ENCODE measurements at regions not wholly inside any gene's neighbourhood (a gene's known extent, or its start where the extent isn't known, plus 50 kb on each side); places are given as distances from the start of the nearest gene placed in this dataset.

DNA sequence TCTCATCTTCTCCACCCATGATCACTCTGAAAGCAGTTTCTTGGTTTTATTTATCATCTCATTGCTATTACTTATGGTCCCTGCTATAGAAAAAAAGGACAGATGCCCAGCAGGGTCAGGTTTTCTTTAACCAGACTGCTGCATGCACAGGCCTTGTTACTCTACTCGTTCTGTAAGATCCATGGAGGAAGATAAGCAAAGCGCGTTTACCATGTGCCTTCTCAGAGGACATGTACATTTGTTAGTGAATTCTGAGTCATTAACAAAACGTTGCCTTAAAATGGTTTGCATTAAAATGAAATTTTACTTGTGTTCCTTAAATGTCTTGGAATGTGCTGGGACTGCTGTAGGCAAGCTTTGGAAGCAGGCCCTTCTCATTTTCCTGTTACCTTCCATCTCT, 657.3 kb upstream of the KCNMB2 start:
- TF ChIP-seq, protein P1, sequence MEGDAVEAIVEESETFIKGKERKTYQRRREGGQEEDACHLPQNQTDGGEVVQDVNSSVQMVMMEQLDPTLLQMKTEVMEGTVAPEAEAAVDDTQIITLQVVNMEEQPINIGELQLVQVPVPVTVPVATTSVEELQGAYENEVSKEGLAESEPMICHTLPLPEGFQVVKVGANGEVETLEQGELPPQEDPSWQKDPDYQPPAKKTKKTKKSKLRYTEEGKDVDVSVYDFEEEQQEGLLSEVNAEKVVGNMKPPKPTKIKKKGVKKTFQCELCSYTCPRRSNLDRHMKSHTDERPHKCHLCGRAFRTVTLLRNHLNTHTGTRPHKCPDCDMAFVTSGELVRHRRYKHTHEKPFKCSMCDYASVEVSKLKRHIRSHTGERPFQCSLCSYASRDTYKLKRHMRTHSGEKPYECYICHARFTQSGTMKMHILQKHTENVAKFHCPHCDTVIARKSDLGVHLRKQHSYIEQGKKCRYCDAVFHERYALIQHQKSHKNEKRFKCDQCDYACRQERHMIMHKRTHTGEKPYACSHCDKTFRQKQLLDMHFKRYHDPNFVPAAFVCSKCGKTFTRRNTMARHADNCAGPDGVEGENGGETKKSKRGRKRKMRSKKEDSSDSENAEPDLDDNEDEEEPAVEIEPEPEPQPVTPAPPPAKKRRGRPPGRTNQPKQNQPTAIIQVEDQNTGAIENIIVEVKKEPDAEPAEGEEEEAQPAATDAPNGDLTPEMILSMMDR (IDR thresholded peaks at IDR 0.05; ENCODE audit: low read depth, low read length, poor library complexity, severe bottlenecking) = no peak
- no peak for TF ChIP-seq EZH2phosphoT487 (IDR thresholded peaks at IDR 0.05; ENCODE audit: borderline replicate concordance, low read length)
- no peaks in the 10 kb centered on the region for H4K20me1 ChIP-seq (ENCODE audit: control insufficient read depth, insufficient read depth, low read depth, low read length)
- no peaks in the 10 kb centered on the region for H3F3A ChIP-seq (ENCODE audit: control insufficient read depth, insufficient read depth)
- H3K36me3 ChIP-seq (ENCODE audit: control insufficient read depth, low read length) = no peaks in the 10 kb centered on the region
- no peaks in the 10 kb centered on the region for H3K79me2 ChIP-seq (ENCODE audit: control insufficient read depth, low read length)
- no peak overlapping the region for H3K4me3 ChIP-seq (ENCODE audit: low read length)
- H3K9me2 ChIP-seq (replicated peaks; ENCODE audit: control insufficient read depth, low read length) = no peaks in the 10 kb centered on the region
- no peaks in the 10 kb centered on the region for H3K4me1 ChIP-seq (ENCODE audit: control insufficient read depth, low read length)
- H3K9me3 ChIP-seq (ENCODE audit: control insufficient read depth, insufficient read depth, low read length) = no peaks in the 10 kb centered on the region
- no peak overlapping the region for H3K4me2 ChIP-seq (ENCODE audit: low read length)
- H3K27me3 ChIP-seq (ENCODE audit: control insufficient read depth, low read length) = no peaks in the 10 kb centered on the region
- H3K27ac ChIP-seq (ENCODE audit: low read depth, low read length) = no peak overlapping the region

DNA sequence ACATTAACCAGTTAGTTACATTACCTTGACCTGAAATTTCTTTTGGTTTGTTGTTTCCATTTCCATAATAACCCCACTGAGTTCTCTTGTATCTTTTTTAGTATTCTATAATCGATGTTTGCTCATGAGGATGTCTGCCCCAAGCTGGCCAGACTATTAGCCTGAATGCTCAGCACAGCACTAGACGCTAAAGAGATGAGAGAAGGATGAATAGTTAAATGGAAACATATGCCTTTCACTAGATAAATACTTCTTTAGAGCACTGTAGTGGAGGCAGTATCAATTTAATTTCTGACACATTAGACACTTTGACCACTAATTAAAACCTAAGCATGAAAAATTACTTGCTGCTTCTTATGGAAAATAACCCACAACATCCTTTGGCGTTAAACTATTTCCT, 654.9 kb upstream of the KCNMB2 start:
- Histone ChIP-seq H3K4me1 (ENCODE audit: control insufficient read depth, low read length) (no peaks in the 10 kb centered on the region), H3F3A (ENCODE audit: control insufficient read depth, insufficient read depth) (no peaks in the 10 kb centered on the region), H3K79me2 (ENCODE audit: control insufficient read depth, low read length) (no peaks in the 10 kb centered on the region), H3K4me2 (ENCODE audit: low read length) (no peak overlapping the region), H3K9me2 (replicated peaks; ENCODE audit: control insufficient read depth, low read length) (no peaks in the 10 kb centered on the region), H3K9me3 (ENCODE audit: control insufficient read depth, insufficient read depth, low read length) (no peaks in the 10 kb centered on the region), H3K4me3 (ENCODE audit: low read length) (no peak overlapping the region), H3K36me3 (ENCODE audit: control insufficient read depth, low read length) (no peaks in the 10 kb centered on the region), H4K20me1 (ENCODE audit: control insufficient read depth, insufficient read depth, low read depth, low read length) (no peaks in the 10 kb centered on the region), H3K27me3 (ENCODE audit: control insufficient read depth, low read length) (no peaks in the 10 kb centered on the region), H3K27ac (ENCODE audit: low read depth, low read length) (no peak overlapping the region)
- no peak for TF ChIP-seq EZH2phosphoT487 (IDR thresholded peaks at IDR 0.05; ENCODE audit: borderline replicate concordance, low read length)
- TF ChIP-seq, protein P1 (IDR thresholded peaks at IDR 0.05; ENCODE audit: low read depth, low read length, poor library complexity, severe bottlenecking) = no peak

DNA sequence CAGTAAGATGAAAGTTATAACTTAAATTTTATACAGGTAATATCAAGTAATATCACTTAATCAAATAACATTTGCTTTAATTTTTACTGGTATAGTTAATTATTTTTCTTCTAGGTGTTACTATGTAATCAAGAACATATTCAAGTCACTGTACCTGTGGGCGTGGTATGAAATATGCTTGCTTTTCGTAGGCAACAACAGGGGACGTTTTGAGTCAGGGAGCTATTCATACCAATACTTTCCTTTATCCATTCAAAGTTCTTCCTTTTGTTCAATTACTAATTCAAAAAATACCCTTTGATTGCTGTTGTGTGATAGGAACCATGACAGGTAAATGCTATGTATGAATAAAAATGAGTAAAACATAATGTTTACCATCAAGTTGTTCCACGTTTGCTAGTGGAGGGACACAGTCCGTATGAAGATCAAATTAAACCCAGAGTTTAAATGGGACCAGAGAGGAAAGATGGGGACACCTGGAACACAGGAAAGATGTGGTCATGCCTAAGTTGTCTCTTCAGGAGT, 654.0 kb upstream of the KCNMB2 start:
- Histone ChIP-seq H3K79me2 (ENCODE audit: control insufficient read depth, low read length) (no peaks in the 10 kb centered on the region), H3K4me3 (ENCODE audit: low read length) (no peak overlapping the region), H3F3A (ENCODE audit: control insufficient read depth, insufficient read depth) (no peaks in the 10 kb centered on the region), H3K27ac (ENCODE audit: low read depth, low read length) (no peak overlapping the region), H3K9me2 (replicated peaks; ENCODE audit: control insufficient read depth, low read length) (no peaks in the 10 kb centered on the region), H3K9me3 (ENCODE audit: control insufficient read depth, insufficient read depth, low read length) (no peaks in the 10 kb centered on the region), H4K20me1 (ENCODE audit: control insufficient read depth, insufficient read depth, low read depth, low read length) (no peaks in the 10 kb centered on the region), H3K4me2 (ENCODE audit: low read length) (no peak overlapping the region), H3K27me3 (ENCODE audit: control insufficient read depth, low read length) (no peaks in the 10 kb centered on the region), H3K4me1 (ENCODE audit: control insufficient read depth, low read length) (no peaks in the 10 kb centered on the region), H3K36me3 (ENCODE audit: control insufficient read depth, low read length) (no peaks in the 10 kb centered on the region)
- no peak for TF ChIP-seq EZH2phosphoT487 (IDR thresholded peaks at IDR 0.05; ENCODE audit: borderline replicate concordance, low read length)
- TF ChIP-seq, protein P1 (IDR thresholded peaks at IDR 0.05; ENCODE audit: low read depth, low read length, poor library complexity, severe bottlenecking) = no peak
